ENCODE measurements at regions not wholly inside any gene's neighbourhood (a gene's known extent, or its start where the extent isn't known, plus 50 kb on each side); places are given as distances from the start of the nearest gene placed in this dataset.

DNA sequence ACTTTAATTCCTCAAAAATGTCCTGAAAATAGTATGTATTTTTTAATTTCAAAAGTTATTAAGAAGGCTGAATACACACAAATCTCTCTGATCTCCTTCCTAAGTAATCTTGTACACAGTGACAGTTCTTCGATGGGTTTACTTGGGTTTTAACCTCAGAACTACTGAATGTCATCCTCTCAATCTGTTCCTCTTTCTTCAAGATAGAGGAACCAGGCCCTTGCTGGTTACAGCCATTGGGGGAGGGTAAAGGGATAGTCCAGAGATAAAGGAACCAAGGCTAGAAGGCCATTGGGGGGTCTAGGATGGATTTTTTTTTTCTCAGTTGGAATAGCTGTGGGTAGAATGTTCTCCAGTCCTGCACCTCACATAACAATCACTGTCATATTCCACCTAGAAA lies 224.9 kb downstream of the SKIDA1 start:
- TF ChIP-seq, protein P1, sequence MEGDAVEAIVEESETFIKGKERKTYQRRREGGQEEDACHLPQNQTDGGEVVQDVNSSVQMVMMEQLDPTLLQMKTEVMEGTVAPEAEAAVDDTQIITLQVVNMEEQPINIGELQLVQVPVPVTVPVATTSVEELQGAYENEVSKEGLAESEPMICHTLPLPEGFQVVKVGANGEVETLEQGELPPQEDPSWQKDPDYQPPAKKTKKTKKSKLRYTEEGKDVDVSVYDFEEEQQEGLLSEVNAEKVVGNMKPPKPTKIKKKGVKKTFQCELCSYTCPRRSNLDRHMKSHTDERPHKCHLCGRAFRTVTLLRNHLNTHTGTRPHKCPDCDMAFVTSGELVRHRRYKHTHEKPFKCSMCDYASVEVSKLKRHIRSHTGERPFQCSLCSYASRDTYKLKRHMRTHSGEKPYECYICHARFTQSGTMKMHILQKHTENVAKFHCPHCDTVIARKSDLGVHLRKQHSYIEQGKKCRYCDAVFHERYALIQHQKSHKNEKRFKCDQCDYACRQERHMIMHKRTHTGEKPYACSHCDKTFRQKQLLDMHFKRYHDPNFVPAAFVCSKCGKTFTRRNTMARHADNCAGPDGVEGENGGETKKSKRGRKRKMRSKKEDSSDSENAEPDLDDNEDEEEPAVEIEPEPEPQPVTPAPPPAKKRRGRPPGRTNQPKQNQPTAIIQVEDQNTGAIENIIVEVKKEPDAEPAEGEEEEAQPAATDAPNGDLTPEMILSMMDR (optimal IDR thresholded peaks at IDR 0.05 in 1 of 3, IDR thresholded peaks at IDR 0.05 in 1 of 3, conservative IDR thresholded peaks at IDR 0.05 in 1 of 3; ENCODE audit: extremely low read depth in 1 of 3, insufficient read depth in 2 of 3, low read length in 3 of 3) = no peak
- TF ChIP-seq EZH2 (IDR thresholded peaks at IDR 0.05; ENCODE audit: low read length) = no peak

Data from keratinocyte (primary cell).